Pancreas (tissue), 10 donors: ENCODE measurements at regions not wholly inside any gene's neighbourhood (a gene's known extent, or its start where the extent isn't known, plus 50 kb on each side); places are given as distances from the start of the nearest gene placed in this dataset.

Experiments used
- ATAC-seq, 4 donors: fragments of 200-7000 bp; cut with Tn5 transposase; one replicate each; pipeline versions ENCODE4 v1.8.0 to v1.9.1; 2020; ENCODE audit warnings: mild to moderate bottlenecking in 4 of 4, moderate library complexity in 4 of 4
- DNase-seq, 6 donors: peaks; one replicate each; pipeline ENCODE4 v3.0.0-alpha.2; 2020
- FAIRE-seq: peaks from 2 replicates; lab custom pipeline; 2012; peaks lifted over from hg19 to GRCh38; lab: Jason Lieb, UNC
- H3K27ac ChIP-seq, 4 donors: fragments of 200-600 bp; sonication (generic); 1 replicate in 3 of 4; 2 replicates in 1 of 4; pipeline versions ENCODE4 v1.5.0 to v1.8.0; 2020
- H3K27me3 ChIP-seq, 4 donors: fragments of 200-600 bp; one replicate each; pipeline ENCODE4 v1.8.0; 2021
- H3K36me3 ChIP-seq, 3 donors: fragments of 200-600 bp; sonication (generic) in 1 of 3; one replicate each; pipeline versions ENCODE4 v1.5.0 to v1.8.0; 2020 to 2021
- H3K4me1 ChIP-seq, 3 donors: fragments of 200-600 bp; one replicate each; pipeline ENCODE4 v1.8.0; 2021
- H3K4me3 ChIP-seq, 4 donors: fragments of 200-600 bp; sonication (generic) in 2 of 4; one replicate each; pipeline versions ENCODE4 v1.5.0 to v1.8.0; 2020 to 2021
- H3K9me3 ChIP-seq, 4 donors: fragments of 200-600 bp; one replicate each; pipeline ENCODE4 v1.8.0; 2021
- CTCF ChIP-seq, 4 donors: fragments of 200-600 bp; sonication (generic) in 3 of 4; IDR thresholded peaks; one replicate each; pipeline versions ENCODE4 v1.5.0 to v1.8.0; 2021; ENCODE audit warnings: antibody characterized with exemption in 4 of 4
- WGBS, 2 donors: extraction: QIAGEN DNeasy Blood & Tissue Kit; methylation state at CpG; one replicate each; pipeline ENCODE4 v1.1.7; 2013; 5-methylcytosine and 5-hydroxymethylcytosine counted together
- intact Hi-C, 3 donors: fragments of 100-400 bp; cut with DNase I; formaldehyde crosslinking; loops; one replicate each; pipeline versions ENCODE4 v1.11.1 to v1.14.2; 2022
- donor health status: healthy with polysubstance abuse.
- donor health status: DM: no; HTN: no; CAD: no; lungs with moderate emphysema.
- donor health status: DM: no; HTN: no; CAD: no.
- donor health status: control.
- donor health status: control.
- donor health status: Bipolar disorder and iron deficiency.
- donor health status: DM: yes; HTN: yes; CAD: no.
- donor health status: DM: no; HTN: no; CAD: no.
- donor health status: DM: no; HTN: no; CAD: no.
- donor health status: DM: yes; HTN: yes; CAD: no.

DNA sequence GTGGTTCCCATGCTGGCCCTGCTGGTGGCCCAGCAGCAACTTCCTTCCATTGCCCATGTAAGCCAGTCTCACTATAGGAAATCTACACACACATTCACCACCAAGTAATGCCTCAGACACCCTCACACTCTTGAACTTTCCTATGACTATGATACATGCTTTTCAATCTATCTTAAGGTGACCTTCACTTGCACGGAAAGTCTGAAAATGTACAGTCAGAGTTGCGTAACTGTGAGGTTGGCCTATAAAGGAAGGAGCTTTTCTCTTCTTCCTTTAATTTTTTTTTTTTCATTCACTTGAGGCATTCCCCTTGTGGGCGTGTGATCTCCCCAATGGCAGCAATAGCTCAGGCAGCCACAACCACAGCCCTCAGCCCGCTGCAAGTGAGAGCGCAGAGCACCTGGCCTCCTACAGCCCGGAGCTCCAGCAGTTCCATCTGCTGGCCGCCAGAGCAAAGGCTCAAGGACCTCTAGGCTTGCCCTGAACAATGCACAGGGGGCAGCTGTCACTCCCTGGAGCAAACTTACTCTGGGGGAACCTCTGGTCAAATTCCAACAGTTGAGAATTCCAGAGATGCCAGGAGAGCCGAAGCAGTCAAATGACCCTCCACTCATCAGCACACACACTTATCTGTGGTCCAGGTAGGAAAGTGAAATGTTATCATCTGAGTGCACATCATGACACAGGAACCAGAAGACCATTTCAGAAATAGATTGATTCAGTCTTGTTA is 123.1 kb upstream of the ADO start:
- Histone ChIP-seq H3K4me3 (no peak overlapping the region), H3K27ac (no peak overlapping the region), H3K36me3 (no peaks in the 10 kb centered on the region), H3K27me3 (no peaks in the 10 kb centered on the region), H3K9me3 (no peaks in the 10 kb centered on the region), H3K4me1 (no peaks in the 10 kb centered on the region)
- WGBS, 2 donors = 30 to 35% methylated on average over 8 of the region's 8 CpGs
- ATAC-seq = peak in 1 of 4 donors; percentile 56
- no peak for TF ChIP-seq CTCF (IDR thresholded peaks at IDR 0.05)
- intact Hi-C loops = no loop called here
- peak in 1 of 6 donors; percentile 42 for DNase-seq
- FAIRE-seq = no peak

DNA sequence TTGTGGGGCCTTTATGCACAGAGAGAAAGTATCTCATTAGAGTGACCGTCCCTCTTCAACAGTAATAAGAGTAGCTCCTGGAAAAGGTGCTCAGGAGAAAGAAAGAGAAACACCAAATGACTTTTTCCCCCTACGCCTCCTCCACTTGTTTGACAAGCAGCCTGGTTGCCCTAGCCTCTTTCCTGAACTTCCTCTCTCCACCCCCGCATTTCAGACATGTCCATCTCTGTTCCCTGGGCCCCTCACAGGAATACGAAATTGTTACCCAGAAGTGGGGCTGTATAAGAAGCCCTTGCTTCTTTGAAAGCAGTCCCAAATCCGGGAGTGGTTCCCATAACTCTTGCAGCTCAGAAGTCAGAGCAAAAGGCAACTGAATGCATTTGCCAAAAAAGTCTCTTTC is 119.6 kb upstream of the ADO start:
- Histone ChIP-seq H3K4me3 (no peak overlapping the region), H3K27ac (no peak overlapping the region), H3K36me3 (no peaks in the 10 kb centered on the region), H3K27me3 (no peaks in the 10 kb centered on the region), H3K4me1 (no peaks in the 10 kb centered on the region), H3K9me3 (no peaks in the 10 kb centered on the region)
- ATAC-seq (no peak), FAIRE-seq (no peak), DNase-seq (no peak)
- WGBS, 2 donors = 51 to 53% methylated on average over 5 of the region's 5 CpGs
- intact Hi-C loops = no loop called here
- TF ChIP-seq CTCF (IDR thresholded peaks at IDR 0.05) = no peak

DNA sequence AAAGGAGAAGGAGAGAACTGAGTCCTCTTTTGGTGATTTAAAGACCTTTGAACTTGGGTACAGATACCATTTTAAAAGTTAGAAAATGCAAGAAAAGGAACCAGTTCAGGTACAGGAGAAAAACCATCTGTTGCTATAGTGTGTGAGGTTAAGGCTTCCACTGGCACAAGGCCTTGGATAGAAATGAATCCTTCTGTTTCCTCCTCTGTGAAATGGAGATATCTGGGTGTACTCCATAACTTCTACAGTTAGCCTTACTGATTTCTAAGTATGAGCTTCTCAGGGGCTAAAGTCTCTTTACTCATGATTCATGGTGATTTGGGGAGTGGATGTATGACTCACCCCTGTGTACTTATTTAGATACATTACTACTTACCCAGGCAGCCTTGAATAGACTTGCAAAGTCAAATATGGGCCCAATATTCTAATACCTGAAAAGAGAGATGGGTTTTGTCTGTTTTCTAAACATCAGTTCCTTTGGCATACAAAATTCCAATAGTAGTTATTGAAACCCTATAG is 117.2 kb upstream of the ADO start:
- FAIRE-seq (no peak), DNase-seq (no peak), ATAC-seq (no peak)
- intact Hi-C loops = no loop called here
- Histone ChIP-seq H3K4me3 (no peak overlapping the region), H3K27ac (no peak overlapping the region), H3K36me3 (no peaks in the 10 kb centered on the region), H3K4me1 (no peaks in the 10 kb centered on the region), H3K27me3 (no peaks in the 10 kb centered on the region), H3K9me3 (no peaks in the 10 kb centered on the region)
- TF ChIP-seq CTCF (IDR thresholded peaks at IDR 0.05) = no peak

- DNase-seq (no peak), FAIRE-seq (no peak), ATAC-seq (no peak)
- TF ChIP-seq CTCF (IDR thresholded peaks at IDR 0.05) = no peak
- Histone ChIP-seq H3K27me3 (no peaks in the 10 kb centered on the region), H3K36me3 (no peaks in the 10 kb centered on the region), H3K4me3 (no peak overlapping the region), H3K27ac (no peak overlapping the region), H3K9me3 (no peaks in the 10 kb centered on the region), H3K4me1 (no peaks in the 10 kb centered on the region)
- intact Hi-C loops = no loop called here
- 69 to 72% methylated on average over 2 of the region's 2 CpGs for WGBS, 2 donors
Measured at GRCh38 chr10:62688971-62689700, 115.4 kb upstream of the ADO start.

GRCh38 chr10:62689712-62690111 is 114.8 kb upstream of the ADO start:
- no peak for ATAC-seq
- Histone ChIP-seq H3K4me3 (no peak overlapping the region), H3K27ac (no peak overlapping the region), H3K27me3 (no peaks in the 10 kb centered on the region), H3K4me1 (no peaks in the 10 kb centered on the region), H3K36me3 (no peaks in the 10 kb centered on the region), H3K9me3 (no peaks in the 10 kb centered on the region)
- no peak for TF ChIP-seq CTCF (IDR thresholded peaks at IDR 0.05)
- 33 to 41% methylated on average over 5 of the region's 5 CpGs for WGBS, 2 donors
- FAIRE-seq = no peak
- intact Hi-C loops = no loop called here
- no peak for DNase-seq
